ENCODE measurements at regions not wholly inside any gene's neighbourhood (a gene's known extent, or its start where the extent isn't known, plus 50 kb on each side); places are given as distances from the start of the nearest gene placed in this dataset.
"Not testable (repeated sequence)": the region's sequence is repeated elsewhere in the genome, so short reads cannot be mapped to it uniquely, and the experiment has no call there.

- DNase-seq (ENCODE audit: low read depth in 2 of 2, low spot score in 1 of 2) = not testable (repeated sequence)
These were observed 183.8 kb upstream of the ZNF217 start for GRCh38 chr20:53777402-53777801.

- DNase-seq (ENCODE audit: low read depth in 2 of 2, low spot score in 1 of 2) = no peak
These were observed 183.2 kb upstream of the ZNF217 start for GRCh38 chr20:53776858-53777257.

- DNase-seq (ENCODE audit: low read depth in 2 of 2, low spot score in 1 of 2) = no peak
These were observed 181.0 kb upstream of the ZNF217 start for GRCh38 chr20:53774461-53775203.

- no peak for DNase-seq (ENCODE audit: low read depth in 2 of 2, low spot score in 1 of 2)
These were observed 180.3 kb upstream of the ZNF217 start for GRCh38 chr20:53773792-53774401.

GRCh38 chr20:53773066-53773791 lies 179.6 kb upstream of the ZNF217 start:
- not testable (repeated sequence) for DNase-seq (ENCODE audit: low read depth in 2 of 2, low spot score in 1 of 2)

- DNase-seq (ENCODE audit: low read depth in 2 of 2, low spot score in 1 of 2) = no peak
These were observed 175.4 kb upstream of the ZNF217 start for GRCh38 chr20:53769041-53769440.

- DNase-seq (ENCODE audit: low read depth in 2 of 2, low spot score in 1 of 2) = no peak
These were observed 174.7 kb upstream of the ZNF217 start for GRCh38 chr20:53768329-53768728.

- no peak for DNase-seq (ENCODE audit: low read depth in 2 of 2, low spot score in 1 of 2)
These were observed 173.7 kb upstream of the ZNF217 start for GRCh38 chr20:53767206-53767930.

GRCh38 chr20:53764415-53764800 lies 170.8 kb upstream of the ZNF217 start:
- DNase-seq (ENCODE audit: low read depth in 2 of 2, low spot score in 1 of 2) = no peak

GRCh38 chr20:53763707-53764414 lies 170.2 kb upstream of the ZNF217 start:
- DNase-seq (ENCODE audit: low read depth in 2 of 2, low spot score in 1 of 2) = no peak

GRCh38 chr20:53762423-53762798 lies 168.8 kb upstream of the ZNF217 start:
- not testable (repeated sequence) for DNase-seq (ENCODE audit: low read depth in 2 of 2, low spot score in 1 of 2)

- no peak for DNase-seq (ENCODE audit: low read depth in 2 of 2, low spot score in 1 of 2)
These were observed 166.4 kb upstream of the ZNF217 start for GRCh38 chr20:53760025-53760441.

GRCh38 chr20:53757472-53757913 lies 163.9 kb upstream of the ZNF217 start:
- no peak for DNase-seq (ENCODE audit: low read depth in 2 of 2, low spot score in 1 of 2)

- no peak for DNase-seq (ENCODE audit: low read depth in 2 of 2, low spot score in 1 of 2)
These were observed 162.3 kb upstream of the ZNF217 start for GRCh38 chr20:53755733-53756531.

GRCh38 chr20:53753880-53754459 lies 160.3 kb upstream of the ZNF217 start:
- DNase-seq (ENCODE audit: low read depth in 2 of 2, low spot score in 1 of 2) = no peak

GRCh38 chr20:53752971-53753879 lies 159.6 kb upstream of the ZNF217 start:
- no peak for DNase-seq (ENCODE audit: low read depth in 2 of 2, low spot score in 1 of 2)

- no peak for DNase-seq (ENCODE audit: low read depth in 2 of 2, low spot score in 1 of 2)
These were observed 158.9 kb upstream of the ZNF217 start for GRCh38 chr20:53752583-53752970.

GRCh38 chr20:53751620-53752318 lies 158.1 kb upstream of the ZNF217 start:
- DNase-seq (ENCODE audit: low read depth in 2 of 2, low spot score in 1 of 2) = no peak

All from stimulated activated CD8-positive, alpha-beta memory T cell treated with anti-CD3 and anti-CD28 coated beads, Interleukin-4, amount 100 ng/mL, for 4 hours (primary cell).